GM12891 (cell line): ENCODE measurements at regions not wholly inside any gene's neighbourhood (a gene's known extent, or its start where the extent isn't known, plus 50 kb on each side); places are given as distances from the start of the nearest gene placed in this dataset.

ENCODE experiments used
- DNase-seq: peaks from one replicate; pipeline ENCODE4 v3.0.0; 2011; ENCODE audit warnings: low spot score; ENCODE audit not compliant: insufficient read length
- FAIRE-seq: peaks from 2 replicates; lab custom pipeline; 2011; peaks lifted over from hg19 to GRCh38; lab: Jason Lieb, UNC
- PAX5 ChIP-seq: IDR thresholded peaks from 2 replicates; pipeline ENCODE4 v1.6.1; 2011; ENCODE audit warnings: low read length, moderate library complexity, mild to moderate bottlenecking; ENCODE audit not compliant: insufficient read depth, severe bottlenecking
- POLR2A ChIP-seq: IDR thresholded peaks from 2 replicates; pipeline ENCODE4 v1.6.1; 2011; ENCODE audit warnings: low read depth, low read length, control low read depth
- POLR2AphosphoS5 ChIP-seq: IDR thresholded peaks from 2 replicates; pipeline ENCODE4 v1.6.1; 2011; ENCODE audit warnings: low read depth, low read length, control low read depth
- POU2F2 ChIP-seq: IDR thresholded peaks from 2 replicates; pipeline ENCODE4 v1.6.1; 2011; ENCODE audit warnings: low read depth, mild to moderate bottlenecking, control low read depth, low read length, moderate library complexity
- SPI1 ChIP-seq: IDR thresholded peaks from 2 replicates; pipeline ENCODE4 v1.6.1; 2011; ENCODE audit warnings: low read depth, low read length, control low read depth
- TAF1 ChIP-seq: IDR thresholded peaks from 2 replicates; pipeline ENCODE4 v1.6.1; 2011; ENCODE audit warnings: low read depth, low read length, control low read depth

GRCh38 chr5:96159043-96159442 is 197.4 kb upstream of the ELL2 start:
- DNase-seq (no peak), FAIRE-seq (no peak)
- TF ChIP-seq POLR2AphosphoS5 (no peak), TAF1 (no peak), POLR2A (no peak), PAX5 (no peak), SPI1 (no peak), POU2F2 (no peak)

GRCh38 chr5:96157841-96158291 is 196.2 kb upstream of the ELL2 start:
- FAIRE-seq, result no peak
- no peak for DNase-seq
- TF ChIP-seq POLR2AphosphoS5, result no peak
- TF ChIP-seq SPI1, result no peak
- no peak for TF ChIP-seq PAX5
- TF ChIP-seq POLR2A, result no peak
- no peak for TF ChIP-seq TAF1
- no peak for TF ChIP-seq POU2F2

- TF ChIP-seq TAF1, result no peak
- no peak for TF ChIP-seq SPI1
- TF ChIP-seq POLR2AphosphoS5, result no peak
Observed at GRCh38 chr5:96157077-96157780, 195.6 kb upstream of the ELL2 start.

GRCh38 chr5:96155147-96155546 is 193.5 kb upstream of the ELL2 start:
- DNase-seq, result no peak
- FAIRE-seq, result no peak
- TF ChIP-seq PAX5, result no peak
- TF ChIP-seq POLR2AphosphoS5, result no peak
- TF ChIP-seq POLR2A, result no peak
- TF ChIP-seq POU2F2, result no peak
- TF ChIP-seq TAF1, result no peak
- TF ChIP-seq SPI1, result no peak

More at GRCh38 chr5:96157077-96157780, 195.6 kb upstream of the ELL2 start:
- FAIRE-seq (no peak), DNase-seq (no peak)

GRCh38 chr5:96151891-96152290 is 190.2 kb upstream of the ELL2 start:
- no peak for FAIRE-seq
- DNase-seq, result no peak
- TF ChIP-seq POU2F2, result no peak
- no peak for TF ChIP-seq TAF1
- TF ChIP-seq SPI1, result no peak
- no peak for TF ChIP-seq POLR2AphosphoS5

- DNase-seq, result no peak
- no peak for FAIRE-seq
- TF ChIP-seq POLR2A, result no peak
- no peak for TF ChIP-seq PAX5
- no peak for TF ChIP-seq POU2F2
Observed at GRCh38 chr5:96150007-96150406, 188.4 kb upstream of the ELL2 start.

- DNase-seq (no peak), FAIRE-seq (no peak)
- TF ChIP-seq POLR2A, result no peak
- no peak for TF ChIP-seq SPI1
- TF ChIP-seq POLR2AphosphoS5, result no peak
- no peak for TF ChIP-seq TAF1
Observed at GRCh38 chr5:96149546-96149945, 187.9 kb upstream of the ELL2 start.

- FAIRE-seq, result no peak
Observed at GRCh38 chr5:96149021-96149420, 187.4 kb upstream of the ELL2 start.

GRCh38 chr5:96148376-96148775 is 186.7 kb upstream of the ELL2 start:
- no peak for DNase-seq
- FAIRE-seq, result no peak
- TF ChIP-seq POLR2A (no peak), POU2F2 (no peak), SPI1 (no peak), POLR2AphosphoS5 (no peak), PAX5 (no peak), TAF1 (no peak)

More at GRCh38 chr5:96149021-96149420, 187.4 kb upstream of the ELL2 start:
- DNase-seq, result no peak
- TF ChIP-seq POU2F2 (no peak), POLR2A (no peak)

- DNase-seq, result no peak
- no peak for FAIRE-seq
- TF ChIP-seq SPI1, result no peak
- TF ChIP-seq TAF1, result no peak
- TF ChIP-seq PAX5, result no peak
- no peak for TF ChIP-seq POLR2AphosphoS5
Observed at GRCh38 chr5:96147866-96148265, 186.2 kb upstream of the ELL2 start.

GRCh38 chr5:96146675-96147074 is 185.0 kb upstream of the ELL2 start:
- FAIRE-seq, result peak; percentile 13
- TF ChIP-seq POLR2A, result no peak
- no peak for TF ChIP-seq POU2F2
- 0 out of 2 replicates have a peak, but pooled peaks have one; percentile 40 for TF ChIP-seq SPI1
- no peak for TF ChIP-seq TAF1
- no peak for TF ChIP-seq PAX5
- no peak for TF ChIP-seq POLR2AphosphoS5
- peak; percentile 5 for DNase-seq
